ENCODE measurements at regions not wholly inside any gene's neighbourhood (a gene's known extent, or its start where the extent isn't known, plus 50 kb on each side); places are given as distances from the start of the nearest gene placed in this dataset.

DNA sequence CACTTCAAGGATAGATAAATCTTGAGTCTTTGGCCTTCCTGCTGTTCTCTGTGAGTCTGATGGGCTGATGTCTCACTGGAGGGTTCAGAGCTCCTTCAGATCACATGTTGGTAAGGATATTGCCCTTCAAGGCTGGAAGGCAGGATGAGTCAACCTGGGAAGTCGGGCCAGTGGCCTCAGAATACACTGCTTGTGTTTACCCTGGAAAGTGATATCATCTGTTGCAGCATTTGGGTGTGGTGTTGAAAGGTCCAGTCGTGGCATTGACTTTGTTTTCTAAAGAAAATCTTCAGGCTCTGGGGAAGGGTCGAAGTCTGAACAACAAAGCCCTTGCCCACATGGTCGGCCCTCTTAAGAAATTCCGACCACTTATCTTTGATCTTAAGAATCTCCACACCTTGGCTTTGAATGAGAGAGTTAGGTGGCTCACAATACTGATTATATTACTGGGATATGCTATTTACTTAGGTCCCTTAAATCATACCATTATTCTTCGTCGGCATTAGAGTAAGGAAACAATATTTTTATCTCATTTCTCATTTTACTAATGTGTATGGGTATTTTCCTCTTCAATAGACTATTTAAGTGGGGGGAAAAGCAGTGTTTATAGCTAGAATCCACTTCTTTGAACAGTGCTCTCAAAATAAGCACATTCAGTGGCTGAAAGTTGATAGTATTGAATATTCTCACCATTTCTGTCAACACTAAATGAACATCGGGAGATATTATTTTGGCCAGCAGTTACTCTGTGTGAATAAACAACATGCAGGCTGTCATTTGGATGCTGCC is 303.9 kb upstream of the RASGRP1 start:
- Histone ChIP-seq H3K4me1 (replicated peaks in 1 of 2) (no peaks in the 10 kb centered on the region), H3K27ac (no peak overlapping the region), H3K4me3 (no peak overlapping the region)
- in situ Hi-C loops (cut with MboI; ENCODE audit: low pct_unique_long_range_greater_than_20kb in 2 of 9, low sequenced_read_pairs in 9 of 9, unreplicated experiment in 9 of 9), result no loop called here
- ATAC-seq (replicated peaks in 6 of 8), result peak in 5 of 8 experiments; percentile 37 to 97 (median 61)
- 0 to 100% (median 79%) methylated on average over 2 to 8 of the region's 8 CpGs; no CpG with 5 or more reads in 1 of the 10 experiments for WGBS, 10 experiments

GRCh38 chr15:38871638-38872037 is 307.0 kb upstream of the RASGRP1 start:
- in situ Hi-C loops (cut with MboI; ENCODE audit: low pct_unique_long_range_greater_than_20kb in 2 of 9, low sequenced_read_pairs in 9 of 9, unreplicated experiment in 9 of 9), result no loop called here
- WGBS, 10 experiments, result 20 to 100% (median 88%) methylated on average over 1 to 3 of the region's 3 CpGs
- Histone ChIP-seq H3K4me1 (replicated peaks in 1 of 2) (no peaks in the 10 kb centered on the region), H3K27ac (no peak overlapping the region), H3K4me3 (no peak overlapping the region)
- no peak for ATAC-seq (replicated peaks in 6 of 8)

DNA sequence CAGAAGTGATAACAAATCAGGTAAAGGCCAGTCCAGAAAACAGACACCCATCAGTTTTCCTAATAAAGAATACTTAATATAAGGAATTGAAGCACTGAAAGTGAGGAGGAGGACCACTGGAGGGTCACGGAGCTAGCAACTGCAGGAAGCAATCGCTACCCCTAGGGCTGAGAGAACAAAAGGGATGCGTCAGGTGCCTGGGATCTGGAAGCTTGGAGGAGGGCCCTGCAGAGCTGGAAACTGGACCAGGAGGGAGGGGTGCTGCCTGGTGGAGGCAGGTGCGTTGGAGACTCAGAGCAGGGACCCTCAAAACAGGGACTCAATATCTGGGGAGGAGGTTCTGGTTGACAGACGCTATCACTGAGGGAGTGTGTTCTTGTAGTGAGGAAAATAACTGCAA is 308.1 kb upstream of the RASGRP1 start:
- Histone ChIP-seq H3K4me3 (no peak overlapping the region), H3K4me1 (replicated peaks in 1 of 2) (no peaks in the 10 kb centered on the region), H3K27ac (no peak overlapping the region)
- in situ Hi-C loops (cut with MboI; ENCODE audit: low pct_unique_long_range_greater_than_20kb in 2 of 9, low sequenced_read_pairs in 9 of 9, unreplicated experiment in 9 of 9), result no loop called here
- no peak for ATAC-seq (replicated peaks in 6 of 8)
- 42 to 100% (median 61%) methylated on average over 1 to 5 of the region's 5 CpGs; no CpG with 5 or more reads in 3 of the 10 experiments for WGBS, 10 experiments

DNA sequence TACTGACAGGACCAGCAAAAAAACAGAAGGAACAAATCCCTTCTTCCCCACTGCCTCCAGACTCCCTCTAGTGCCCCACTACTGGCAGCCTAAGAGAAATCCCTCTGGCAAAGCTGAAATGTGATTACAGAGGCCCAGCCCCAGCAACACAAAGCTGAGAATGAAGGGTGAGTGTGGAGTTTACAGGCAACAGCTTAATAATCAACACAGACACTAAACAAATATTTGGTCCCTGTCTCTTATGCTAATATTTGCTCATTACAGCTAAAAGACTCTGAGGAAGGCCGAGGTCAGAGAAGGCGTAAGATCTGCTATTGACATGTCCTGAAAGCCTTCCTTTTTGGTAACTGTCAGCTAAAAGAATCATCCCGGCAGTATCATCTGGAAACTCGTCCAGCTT is 308.5 kb upstream of the RASGRP1 start:
- in situ Hi-C loops (cut with MboI; ENCODE audit: low pct_unique_long_range_greater_than_20kb in 2 of 9, low sequenced_read_pairs in 9 of 9, unreplicated experiment in 9 of 9), result no loop called here
- Histone ChIP-seq H3K4me3 (no peak overlapping the region), H3K4me1 (replicated peaks in 1 of 2) (no peaks in the 10 kb centered on the region), H3K27ac (no peak overlapping the region)
- 18 to 84% (median 66%) methylated on average over 1 to 4 of the region's 4 CpGs; no CpG with 5 or more reads in 2 of the 10 experiments for WGBS, 10 experiments
- peak in 1 of 8 experiments; percentile 30 for ATAC-seq (replicated peaks in 6 of 8)

DNA sequence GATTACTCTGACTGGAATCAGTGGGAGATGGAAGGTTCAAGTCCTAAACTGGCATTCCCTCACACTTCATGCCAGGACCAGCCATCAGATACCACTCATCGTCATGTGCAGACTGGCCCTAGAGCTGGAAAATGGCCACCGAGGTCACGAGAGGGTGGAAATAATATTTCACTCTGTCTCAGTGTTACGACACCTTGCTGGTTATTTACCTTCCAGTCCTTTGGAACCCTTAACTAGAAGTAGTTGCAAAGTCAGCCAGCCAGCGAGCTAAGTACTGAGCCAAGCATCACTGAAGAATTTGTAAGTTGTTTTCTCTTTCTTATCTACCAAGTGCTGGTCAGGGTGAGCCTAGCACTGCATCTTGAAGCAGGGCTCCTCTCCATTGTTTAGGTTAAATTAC is 309.9 kb upstream of the RASGRP1 start:
- ATAC-seq (replicated peaks in 6 of 8), result no peak
- H3K4me1 ChIP-seq (replicated peaks in 1 of 2), result no peaks in the 10 kb centered on the region
- in situ Hi-C loops (cut with MboI; ENCODE audit: low pct_unique_long_range_greater_than_20kb in 2 of 9, low sequenced_read_pairs in 9 of 9, unreplicated experiment in 9 of 9), result no loop called here
- H3K27ac ChIP-seq, result no peak overlapping the region
- WGBS, 10 experiments, result 54 to 100% (median 80%) methylated on average over 1 to 5 of the region's 5 CpGs; no CpG with 5 or more reads in 3 of the 10 experiments
- H3K4me3 ChIP-seq, result no peak overlapping the region

DNA sequence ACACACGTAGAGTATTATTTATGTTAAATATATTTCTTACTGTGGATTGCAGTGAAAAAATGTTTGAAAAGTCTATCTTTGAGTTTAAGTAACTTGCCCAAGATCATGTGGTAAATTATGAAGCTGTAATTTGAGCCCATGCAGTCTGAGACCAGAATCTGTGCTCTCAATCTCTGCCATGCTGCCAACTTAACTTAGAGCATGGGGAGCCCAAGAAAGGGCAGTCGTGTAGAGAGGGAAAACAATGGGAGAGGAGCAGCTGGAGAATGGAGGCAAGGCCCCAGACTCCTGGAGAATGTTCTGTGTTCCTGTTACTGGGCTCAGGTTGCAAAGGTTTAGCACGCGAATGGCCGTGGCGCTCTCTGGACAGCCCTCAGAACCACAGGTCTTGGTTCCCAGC is 311.6 kb upstream of the RASGRP1 start:
- in situ Hi-C loops (cut with MboI; ENCODE audit: low pct_unique_long_range_greater_than_20kb in 2 of 9, low sequenced_read_pairs in 9 of 9, unreplicated experiment in 9 of 9), result no loop called here
- no peaks in the 10 kb centered on the region for H3K4me1 ChIP-seq (replicated peaks in 1 of 2)
- 20 to 96% (median 80%) methylated on average over 1 to 6 of the region's 6 CpGs; no CpG with 5 or more reads in 3 of the 10 experiments for WGBS, 10 experiments
- H3K27ac ChIP-seq, result no peak overlapping the region
- no peak for ATAC-seq (replicated peaks in 6 of 8)
- H3K4me3 ChIP-seq, result no peak overlapping the region

DNA sequence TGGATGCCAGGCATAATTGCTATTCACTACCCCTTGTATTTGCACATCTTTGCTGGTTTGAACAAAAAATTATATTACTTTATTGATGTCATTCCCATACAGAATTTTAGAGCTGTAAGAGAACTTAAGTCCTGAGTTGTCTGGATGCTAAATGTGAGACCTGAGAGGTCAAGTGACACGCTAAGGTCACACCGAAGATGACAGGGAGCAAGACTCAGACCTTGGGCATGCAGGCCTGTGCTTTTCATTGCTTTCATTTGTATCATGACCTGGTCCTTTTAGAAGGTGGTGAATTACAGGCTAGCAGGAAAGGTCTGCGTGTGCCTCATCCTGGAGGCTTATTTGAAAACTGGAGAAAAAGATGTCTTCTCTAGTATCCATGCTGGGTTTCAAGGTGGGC is 312.0 kb upstream of the RASGRP1 start:
- no peak for ATAC-seq (replicated peaks in 6 of 8)
- H3K4me1 ChIP-seq (replicated peaks in 1 of 2), result no peaks in the 10 kb centered on the region
- no peak overlapping the region for H3K4me3 ChIP-seq
- in situ Hi-C loops (cut with MboI; ENCODE audit: low pct_unique_long_range_greater_than_20kb in 2 of 9, low sequenced_read_pairs in 9 of 9, unreplicated experiment in 9 of 9), result no loop called here
- 42 to 100% (median 89%) methylated on average over 1 to 3 of the region's 3 CpGs; no CpG with 5 or more reads in 2 of the 10 experiments for WGBS, 10 experiments
- H3K27ac ChIP-seq, result no peak overlapping the region

DNA sequence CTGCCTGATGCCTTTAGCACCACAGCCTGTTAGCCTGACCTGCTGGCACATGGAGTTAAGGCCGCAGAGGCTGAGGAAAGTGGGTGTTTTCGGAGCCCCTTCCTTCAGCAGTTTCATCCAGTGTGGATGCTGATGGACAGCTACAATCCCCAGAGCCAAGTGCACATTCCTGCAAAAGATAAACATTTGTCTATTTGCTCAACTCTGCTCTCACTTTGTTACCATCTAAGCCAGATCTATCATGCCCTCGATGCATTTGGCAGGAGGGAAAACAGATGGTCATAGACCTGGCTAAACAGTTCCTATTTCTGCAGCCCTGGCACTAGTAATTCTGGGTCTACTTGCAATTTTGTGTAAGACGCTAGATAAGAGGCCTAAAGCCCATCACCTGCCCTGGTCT is 312.9 kb upstream of the RASGRP1 start:
- in situ Hi-C loops (cut with MboI; ENCODE audit: low pct_unique_long_range_greater_than_20kb in 2 of 9, low sequenced_read_pairs in 9 of 9, unreplicated experiment in 9 of 9), result no loop called here
- Histone ChIP-seq H3K27ac (no peak overlapping the region), H3K4me3 (no peak overlapping the region), H3K4me1 (replicated peaks in 1 of 2) (no peaks in the 10 kb centered on the region)
- 57 to 100% (median 75%) methylated on average over 1 to 3 of the region's 4 CpGs; no CpG with 5 or more reads in 2 of the 10 experiments for WGBS, 10 experiments
- peak in 1 of 8 experiments; percentile 95 for ATAC-seq (replicated peaks in 6 of 8)

GRCh38 chr15:38878026-38878425 is 313.4 kb upstream of the RASGRP1 start:
- Histone ChIP-seq H3K4me1 (replicated peaks in 1 of 2) (no peaks in the 10 kb centered on the region), H3K27ac (no peak overlapping the region), H3K4me3 (no peak overlapping the region)
- peak in 1 of 8 experiments; percentile 10 for ATAC-seq (replicated peaks in 6 of 8)
- in situ Hi-C loops (cut with MboI; ENCODE audit: low pct_unique_long_range_greater_than_20kb in 2 of 9, low sequenced_read_pairs in 9 of 9, unreplicated experiment in 9 of 9), result no loop called here

DNA sequence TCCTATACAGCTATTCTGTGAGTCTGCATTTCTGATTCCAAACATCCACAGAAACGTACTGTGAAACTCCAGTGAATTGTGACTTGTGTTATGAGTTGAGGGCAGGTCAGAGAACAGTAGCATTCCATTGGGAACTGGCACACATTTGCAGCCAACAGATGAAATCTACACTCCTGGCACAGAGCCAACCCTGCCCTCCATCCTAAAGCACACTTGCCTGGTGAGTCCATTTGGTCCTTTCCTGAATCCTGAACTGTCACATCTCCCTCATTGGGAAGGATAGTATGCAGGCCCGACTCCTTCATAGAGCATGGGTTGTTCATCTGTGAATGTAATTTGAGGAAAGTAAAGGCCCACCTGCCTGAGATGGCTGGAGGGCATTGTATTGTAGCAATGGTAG is 314.3 kb upstream of the RASGRP1 start:
- no peak overlapping the region for H3K4me3 ChIP-seq
- H3K27ac ChIP-seq, result no peak overlapping the region
- in situ Hi-C loops (cut with MboI; ENCODE audit: low pct_unique_long_range_greater_than_20kb in 2 of 9, low sequenced_read_pairs in 9 of 9, unreplicated experiment in 9 of 9), result no loop called here
- ATAC-seq (replicated peaks in 6 of 8), result no peak
- 14 to 100% (median 40%) methylated on average over 1 to 2 of the region's 2 CpGs; no CpG with 5 or more reads in 3 of the 10 experiments for WGBS, 10 experiments
- H3K4me1 ChIP-seq (replicated peaks in 1 of 2), result no peaks in the 10 kb centered on the region

DNA sequence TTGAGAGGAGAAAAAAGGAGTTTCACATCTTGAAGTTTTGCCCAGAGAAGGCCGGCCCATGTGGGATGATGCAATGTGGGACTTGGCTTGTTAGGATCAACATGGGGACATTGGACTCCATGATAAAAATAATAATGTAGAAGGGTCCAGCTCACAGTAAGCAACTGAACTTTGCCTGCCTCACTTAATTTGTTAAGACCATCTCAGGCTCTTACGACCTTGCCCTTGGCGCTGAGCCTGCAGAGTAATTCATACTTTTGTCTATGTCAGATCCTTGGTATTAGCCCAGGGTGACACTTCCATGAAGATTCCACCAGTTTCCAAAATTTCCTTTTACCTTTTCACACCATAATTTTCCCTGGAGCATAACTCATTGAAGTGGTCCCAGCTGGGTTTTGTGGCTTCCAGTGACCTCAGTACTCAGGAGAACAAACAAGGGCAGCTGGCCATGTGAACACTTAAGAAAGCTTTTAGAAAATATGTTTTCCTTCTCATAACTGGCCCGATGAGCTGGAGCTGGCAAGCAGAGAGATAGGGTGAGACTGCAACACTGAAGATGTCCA is 315.4 kb upstream of the RASGRP1 start:
- no peak overlapping the region for H3K27ac ChIP-seq
- no peak overlapping the region for H3K4me3 ChIP-seq
- ATAC-seq (replicated peaks in 6 of 8), result no peak
- in situ Hi-C loops (cut with MboI; ENCODE audit: low pct_unique_long_range_greater_than_20kb in 2 of 9, low sequenced_read_pairs in 9 of 9, unreplicated experiment in 9 of 9), result no loop called here
- no peaks in the 10 kb centered on the region for H3K4me1 ChIP-seq (replicated peaks in 1 of 2)
- 0 to 100% (median 100%) methylated on average over 1 to 4 of the region's 4 CpGs for WGBS, 10 experiments

DNA sequence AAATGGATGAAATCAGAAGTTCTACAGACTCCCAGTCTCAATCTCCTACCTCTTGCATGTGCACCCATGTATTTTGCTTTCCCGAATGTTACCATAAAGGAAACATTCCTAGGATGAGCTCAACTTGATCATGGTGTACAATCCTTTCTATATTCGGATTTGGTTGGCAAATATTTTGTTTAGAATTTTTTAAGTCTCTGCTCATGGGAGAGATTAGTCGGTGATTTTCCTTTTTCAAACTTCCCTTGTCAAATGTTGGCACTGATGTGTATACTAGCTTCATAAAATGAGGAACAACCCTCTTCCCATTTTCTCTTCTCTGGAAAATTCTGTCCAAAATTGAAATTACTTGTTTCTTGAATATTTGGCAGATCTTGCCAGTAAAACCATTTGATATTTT is 317.6 kb upstream of the RASGRP1 start:
- WGBS, 10 experiments, result 9 to 100% (median 85%) methylated on average over 2 to 3 of the region's 3 CpGs; no CpG with 5 or more reads in 1 of the 10 experiments
- in situ Hi-C loops (cut with MboI; ENCODE audit: low pct_unique_long_range_greater_than_20kb in 2 of 9, low sequenced_read_pairs in 9 of 9, unreplicated experiment in 9 of 9), result no loop called here
- Histone ChIP-seq H3K4me3 (no peak overlapping the region), H3K4me1 (replicated peaks in 1 of 2) (peaks cover 4 to 9% of the 10 kb centered on the region in 2 donors), H3K27ac (no peak overlapping the region)
- ATAC-seq (replicated peaks in 6 of 8), result no peak

GRCh38 chr15:38883987-38884386 is 319.4 kb upstream of the RASGRP1 start:
- in situ Hi-C loops (cut with MboI; ENCODE audit: low pct_unique_long_range_greater_than_20kb in 2 of 9, low sequenced_read_pairs in 9 of 9, unreplicated experiment in 9 of 9), result no loop called here
- Histone ChIP-seq H3K4me1 (replicated peaks in 1 of 2) (peaks cover 4 to 14% of the 10 kb centered on the region in 2 donors), H3K4me3 (no peak overlapping the region), H3K27ac (no peak overlapping the region)
- WGBS, 10 experiments, result 9 to 100% (median 60%) methylated on average over 1 of the region's 1 CpG; no CpG with 5 or more reads in 3 of the 10 experiments
- no peak for ATAC-seq (replicated peaks in 6 of 8)

DNA sequence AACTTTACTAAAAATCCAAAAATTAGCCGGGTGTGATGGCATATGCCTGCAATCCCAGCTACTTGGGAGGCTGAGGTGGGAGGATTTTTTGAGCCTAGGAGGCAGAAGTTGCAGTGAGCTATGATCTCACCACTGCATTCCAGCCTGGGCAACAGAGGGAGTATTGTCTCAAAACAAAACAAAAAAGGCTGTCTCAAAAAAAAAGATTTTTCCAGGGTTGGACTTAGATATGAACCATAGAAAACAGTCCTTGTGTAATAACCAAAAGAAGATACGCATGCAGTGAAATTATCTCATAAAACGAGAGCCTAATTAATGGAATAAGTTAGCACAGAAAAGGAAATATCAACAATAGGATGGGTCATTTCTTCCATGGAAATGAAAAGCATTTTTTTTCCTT is 320.4 kb upstream of the RASGRP1 start:
- Histone ChIP-seq H3K27ac (no peak overlapping the region), H3K4me3 (no peak overlapping the region), H3K4me1 (replicated peaks in 1 of 2) (peaks cover 4 to 16% of the 10 kb centered on the region in 2 donors)
- in situ Hi-C loops (cut with MboI; ENCODE audit: low pct_unique_long_range_greater_than_20kb in 2 of 9, low sequenced_read_pairs in 9 of 9, unreplicated experiment in 9 of 9), result no loop called here
- ATAC-seq (replicated peaks in 6 of 8), result no peak
- WGBS, 10 experiments, result 0 to 100% (median 62%) methylated on average over 1 to 3 of the region's 3 CpGs
